ENCODE measurements at regions not wholly inside any gene's neighbourhood (a gene's known extent, or its start where the extent isn't known, plus 50 kb on each side); places are given as distances from the start of the nearest gene placed in this dataset.

- Histone ChIP-seq H3K36me3 (replicated peaks; ENCODE audit: insufficient read depth, low read length) (no peaks in the 10 kb centered on the region), H2AFZ (ENCODE audit: low read length) (peak overlapping the region; percentile 47; the same call in 1 of the 2 replicates), H3K79me2 (ENCODE audit: low read length) (no peaks in the 10 kb centered on the region), H3F3A (ENCODE audit: insufficient read depth, low read length) (no peaks in the 10 kb centered on the region), H3K9me2 (replicated peaks; ENCODE audit: insufficient read depth, low read length) (no peaks in the 10 kb centered on the region), H3K4me1 (ENCODE audit: low read length) (no peaks in the 10 kb centered on the region), H3K27ac (ENCODE audit: low read length) (no peak overlapping the region), H3K9ac (ENCODE audit: low read length) (no peak overlapping the region), H3K9me3 (replicated peaks; ENCODE audit: insufficient read depth, low read length) (no peaks in the 10 kb centered on the region), H3K4me3 (ENCODE audit: low read length) (peak overlapping the region; percentile 6; the same call in 1 of the 2 replicates), H3K27me3 (replicated peaks; ENCODE audit: insufficient read depth, low read length) (no peaks in the 10 kb centered on the region), H4K20me1 (ENCODE audit: insufficient read depth, low read length) (no peaks in the 10 kb centered on the region), H3K4me2 (ENCODE audit: low read depth, low read length) (peak overlapping the region; percentile 44)
- peak; percentile 35 for DNase-seq
- TF ChIP-seq EZH2 (optimal IDR thresholded peaks at IDR 0.05; ENCODE audit: low read depth, low read length) (no peak), EZH2phosphoT487 (IDR thresholded peaks at IDR 0.05; ENCODE audit: low read length) (no peak)
- TF ChIP-seq, protein P1, sequence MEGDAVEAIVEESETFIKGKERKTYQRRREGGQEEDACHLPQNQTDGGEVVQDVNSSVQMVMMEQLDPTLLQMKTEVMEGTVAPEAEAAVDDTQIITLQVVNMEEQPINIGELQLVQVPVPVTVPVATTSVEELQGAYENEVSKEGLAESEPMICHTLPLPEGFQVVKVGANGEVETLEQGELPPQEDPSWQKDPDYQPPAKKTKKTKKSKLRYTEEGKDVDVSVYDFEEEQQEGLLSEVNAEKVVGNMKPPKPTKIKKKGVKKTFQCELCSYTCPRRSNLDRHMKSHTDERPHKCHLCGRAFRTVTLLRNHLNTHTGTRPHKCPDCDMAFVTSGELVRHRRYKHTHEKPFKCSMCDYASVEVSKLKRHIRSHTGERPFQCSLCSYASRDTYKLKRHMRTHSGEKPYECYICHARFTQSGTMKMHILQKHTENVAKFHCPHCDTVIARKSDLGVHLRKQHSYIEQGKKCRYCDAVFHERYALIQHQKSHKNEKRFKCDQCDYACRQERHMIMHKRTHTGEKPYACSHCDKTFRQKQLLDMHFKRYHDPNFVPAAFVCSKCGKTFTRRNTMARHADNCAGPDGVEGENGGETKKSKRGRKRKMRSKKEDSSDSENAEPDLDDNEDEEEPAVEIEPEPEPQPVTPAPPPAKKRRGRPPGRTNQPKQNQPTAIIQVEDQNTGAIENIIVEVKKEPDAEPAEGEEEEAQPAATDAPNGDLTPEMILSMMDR (IDR thresholded peaks at IDR 0.05; ENCODE audit: low read length): no peak
Measured at GRCh38 chr5:1685066-1685465, 114.6 kb downstream of the MRPL36 start.

DNA sequence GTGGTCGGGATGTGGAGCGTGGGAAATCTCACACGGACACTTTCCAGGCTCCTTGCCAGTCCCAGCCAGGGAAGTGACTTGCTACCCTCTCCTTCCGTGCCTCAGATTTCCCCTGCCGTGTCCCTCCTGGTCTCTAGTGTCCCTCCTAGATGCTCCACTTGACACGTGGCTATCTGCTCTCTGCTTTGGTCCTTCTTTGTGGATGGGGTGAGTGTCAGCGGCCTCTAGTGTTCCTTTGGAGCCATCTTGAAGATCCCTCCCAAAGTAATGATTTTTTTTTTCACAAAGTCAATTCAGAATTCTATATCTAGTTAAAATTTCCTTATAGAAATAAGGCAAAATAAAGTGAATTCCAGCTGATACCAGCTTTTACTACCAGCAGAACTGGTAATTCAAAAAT lies 117.7 kb downstream of the MRPL36 start:
- Histone ChIP-seq H3K27me3 (replicated peaks; ENCODE audit: insufficient read depth, low read length) (no peaks in the 10 kb centered on the region), H3K9me3 (replicated peaks; ENCODE audit: insufficient read depth, low read length) (no peaks in the 10 kb centered on the region), H2AFZ (ENCODE audit: low read length) (no peak overlapping the region), H3K27ac (ENCODE audit: low read length) (no peak overlapping the region), H3K9me2 (replicated peaks; ENCODE audit: insufficient read depth, low read length) (no peaks in the 10 kb centered on the region), H3K4me3 (ENCODE audit: low read length) (no peak overlapping the region), H3K79me2 (ENCODE audit: low read length) (no peaks in the 10 kb centered on the region), H3K36me3 (replicated peaks; ENCODE audit: insufficient read depth, low read length) (no peaks in the 10 kb centered on the region), H3K9ac (ENCODE audit: low read length) (no peak overlapping the region), H3F3A (ENCODE audit: insufficient read depth, low read length) (no peaks in the 10 kb centered on the region), H3K4me1 (ENCODE audit: low read length) (no peaks in the 10 kb centered on the region), H3K4me2 (ENCODE audit: low read depth, low read length) (no peak overlapping the region), H4K20me1 (ENCODE audit: insufficient read depth, low read length) (no peaks in the 10 kb centered on the region)
- no peak for DNase-seq
- TF ChIP-seq EZH2 (optimal IDR thresholded peaks at IDR 0.05; ENCODE audit: low read depth, low read length) (no peak), EZH2phosphoT487 (IDR thresholded peaks at IDR 0.05; ENCODE audit: low read length) (no peak)
- TF ChIP-seq, protein P1 (IDR thresholded peaks at IDR 0.05; ENCODE audit: low read length): no peak

GRCh38 chr5:1673042-1673677 lies 126.5 kb downstream of the MRPL36 start:
- Histone ChIP-seq H3K79me2 (ENCODE audit: low read length) (no peaks in the 10 kb centered on the region), H3K9ac (ENCODE audit: low read length) (no peak overlapping the region), H3K9me3 (replicated peaks; ENCODE audit: insufficient read depth, low read length) (no peaks in the 10 kb centered on the region), H3K9me2 (replicated peaks; ENCODE audit: insufficient read depth, low read length) (no peaks in the 10 kb centered on the region), H3F3A (ENCODE audit: insufficient read depth, low read length) (no peaks in the 10 kb centered on the region), H2AFZ (ENCODE audit: low read length) (no peak overlapping the region), H3K27me3 (replicated peaks; ENCODE audit: insufficient read depth, low read length) (peaks cover 31% of the 10 kb centered on the region), H3K36me3 (replicated peaks; ENCODE audit: insufficient read depth, low read length) (no peaks in the 10 kb centered on the region), H3K27ac (ENCODE audit: low read length) (no peak overlapping the region), H3K4me3 (ENCODE audit: low read length) (no peak overlapping the region), H3K4me2 (ENCODE audit: low read depth, low read length) (no peak overlapping the region), H4K20me1 (ENCODE audit: insufficient read depth, low read length) (no peaks in the 10 kb centered on the region), H3K4me1 (ENCODE audit: low read length) (no peaks in the 10 kb centered on the region)
- TF ChIP-seq EZH2phosphoT487 (IDR thresholded peaks at IDR 0.05; ENCODE audit: low read length) (no peak), EZH2 (optimal IDR thresholded peaks at IDR 0.05; ENCODE audit: low read depth, low read length) (no peak)
- TF ChIP-seq, protein P1 (IDR thresholded peaks at IDR 0.05; ENCODE audit: low read length): no peak
- DNase-seq: no peak
